IPS-18c (cell line): ENCODE measurements at regions not wholly inside any gene's neighbourhood (a gene's known extent, or its start where the extent isn't known, plus 50 kb on each side); places are given as distances from the start of the nearest gene placed in this dataset.

Experiments
- H3K4me3 ChIP-seq: 2 replicates; pipeline ENCODE4 v1.7.0; 2013; ENCODE audit warnings: low read depth, mild to moderate bottlenecking, low read length, moderate library complexity; ENCODE audit not compliant: insufficient read depth
- H3K9me3 ChIP-seq: one replicate; pipeline ENCODE4 v1.6.1; 2013; ENCODE audit warnings: mild to moderate bottlenecking, low read length, moderate library complexity; ENCODE audit not compliant: control insufficient read depth, insufficient read depth

- Histone ChIP-seq H3K4me3 (no peak overlapping the region), H3K9me3 (no peaks in the 10 kb centered on the region)
Measured at GRCh38 chr13:103272770-103273169, 206.6 kb upstream of the SLC10A2 start.

GRCh38 chr13:103263448-103263847, 197.2 kb upstream of the SLC10A2 start:
- no peak overlapping the region for H3K4me3 ChIP-seq
- H3K9me3 ChIP-seq: no peaks in the 10 kb centered on the region

- no peak overlapping the region for H3K4me3 ChIP-seq
- H3K9me3 ChIP-seq: no peaks in the 10 kb centered on the region
Measured at GRCh38 chr13:103255587-103256301, 189.5 kb upstream of the SLC10A2 start.

- H3K4me3 ChIP-seq: no peak overlapping the region
- no peaks in the 10 kb centered on the region for H3K9me3 ChIP-seq
Measured at GRCh38 chr13:103250071-103250470, 183.9 kb upstream of the SLC10A2 start.

GRCh38 chr13:103246581-103247200, 180.5 kb upstream of the SLC10A2 start:
- no peaks in the 10 kb centered on the region for H3K9me3 ChIP-seq
- no peak overlapping the region for H3K4me3 ChIP-seq

GRCh38 chr13:103243495-103243894, 177.3 kb upstream of the SLC10A2 start:
- Histone ChIP-seq H3K9me3 (no peaks in the 10 kb centered on the region), H3K4me3 (no peak overlapping the region)

- H3K9me3 ChIP-seq: no peaks in the 10 kb centered on the region
Measured at GRCh38 chr13:103238441-103238840, 172.2 kb upstream of the SLC10A2 start.

GRCh38 chr13:103236213-103236612, 170.0 kb upstream of the SLC10A2 start:
- Histone ChIP-seq H3K9me3 (no peaks in the 10 kb centered on the region), H3K4me3 (no peak overlapping the region)

More at GRCh38 chr13:103238441-103238840, 172.2 kb upstream of the SLC10A2 start:
- no peak overlapping the region for H3K4me3 ChIP-seq

- H3K9me3 ChIP-seq: no peaks in the 10 kb centered on the region
Measured at GRCh38 chr13:103229674-103230073, 163.5 kb upstream of the SLC10A2 start.

GRCh38 chr13:103224804-103225203, 158.6 kb upstream of the SLC10A2 start:
- H3K4me3 ChIP-seq: no peak overlapping the region
- no peaks in the 10 kb centered on the region for H3K9me3 ChIP-seq

More at GRCh38 chr13:103229674-103230073, 163.5 kb upstream of the SLC10A2 start:
- no peak overlapping the region for H3K4me3 ChIP-seq

- Histone ChIP-seq H3K9me3 (no peaks in the 10 kb centered on the region), H3K4me3 (no peak overlapping the region)
Measured at GRCh38 chr13:103222683-103223082, 156.5 kb upstream of the SLC10A2 start.

- no peaks in the 10 kb centered on the region for H3K9me3 ChIP-seq
- no peak overlapping the region for H3K4me3 ChIP-seq
Measured at GRCh38 chr13:103218253-103218652, 152.0 kb upstream of the SLC10A2 start.

GRCh38 chr13:103213152-103213551, 146.9 kb upstream of the SLC10A2 start:
- H3K9me3 ChIP-seq: no peaks in the 10 kb centered on the region
- no peak overlapping the region for H3K4me3 ChIP-seq

- no peaks in the 10 kb centered on the region for H3K9me3 ChIP-seq
- H3K4me3 ChIP-seq: no peak overlapping the region
Measured at GRCh38 chr13:103210348-103210747, 144.1 kb upstream of the SLC10A2 start.

- Histone ChIP-seq H3K9me3 (no peaks in the 10 kb centered on the region), H3K4me3 (no peak overlapping the region)
Measured at GRCh38 chr13:103203735-103204330, 137.6 kb upstream of the SLC10A2 start.

GRCh38 chr13:103200118-103200885, 134.1 kb upstream of the SLC10A2 start:
- Histone ChIP-seq H3K4me3 (no peak overlapping the region), H3K9me3 (no peaks in the 10 kb centered on the region)

- H3K9me3 ChIP-seq: no peaks in the 10 kb centered on the region
Measured at GRCh38 chr13:103199380-103200088, 133.3 kb upstream of the SLC10A2 start.

More at GRCh38 chr13:103199380-103200088, 133.3 kb upstream of the SLC10A2 start:
- H3K4me3 ChIP-seq: no peak overlapping the region
